A549 (cell line): ENCODE measurements at regions not wholly inside any gene's neighbourhood (a gene's known extent, or its start where the extent isn't known, plus 50 kb on each side); places are given as distances from the start of the nearest gene placed in this dataset.

ENCODE experiments used
- ATAC-seq, 2 experiments: fragments of 200-7000 bp in 1 of 2; fragments of >200 bp in 1 of 2; cut with Nextera tagmentation in 1 of 2; cut with Tn5 transposase in 1 of 2; 3 replicates each; pipeline versions ENCODE4 v1.8.0 to v1.9.1; 2018 to 2020; ENCODE audit warnings: mild to moderate bottlenecking in 1 of 2, moderate library complexity in 1 of 2
- CTCF ChIA-PET: fragments of 300-600 bp; sonication (Branson Sonifier 250); formaldehyde crosslinking; extraction: SDS; loops from one replicate; lab custom pipeline; 2021; ENCODE audit warnings: antibody characterized with exemption, inconsistent platforms; lab: Yijun Ruan, JAX
- POLR2A ChIA-PET: fragments of 350-600 bp; formaldehyde crosslinking; extraction: SDS; loops from one replicate; lab custom pipeline; 2021; ENCODE audit warnings: antibody characterized with exemption, inconsistent platforms; lab: Yijun Ruan, JAX
- DNase-seq, 2 experiments: peaks; one replicate each; pipeline versions ENCODE4 v3.0.0 to v3.0.0-alpha.2; 2011 to 2016; ENCODE audit warnings: low read depth in 1 of 2, low spot score in 1 of 2
- FAIRE-seq: peaks from 2 replicates; lab custom pipeline; 2011; peaks lifted over from hg19 to GRCh38; lab: Jason Lieb, UNC
- H3K27ac ChIP-seq, 2 experiments: fragments of >200 bp; sonication (Bioruptor Twin); formaldehyde crosslinking; 3 replicates each; pipeline ENCODE4 v1.5.1; 2016 to 2017
- H3K4me1 ChIP-seq: fragments of >200 bp; sonication (Bioruptor Twin); formaldehyde crosslinking; 3 replicates; pipeline ENCODE4 v1.6.1; 2016
- H3K4me2 ChIP-seq: fragments of >200 bp; sonication (Bioruptor Twin); formaldehyde crosslinking; 3 replicates; pipeline ENCODE4 v1.6.1; 2016
- H3K4me3 ChIP-seq: fragments of >200 bp; sonication (Bioruptor Twin); formaldehyde crosslinking; 3 replicates; pipeline ENCODE4 v1.5.1; 2016
- H3K9me3 ChIP-seq: fragments of >200 bp; sonication (Bioruptor Twin); formaldehyde crosslinking; 3 replicates; pipeline ENCODE4 v1.6.1; 2016
- CBX2 ChIP-seq: fragments of 200-600 bp; sonication (generic); IDR thresholded peaks from 2 replicates; pipeline ENCODE4 v1.6.1; 2016; ENCODE audit warnings: low read depth, mild to moderate bottlenecking, borderline replicate concordance
- CEBPB ChIP-seq, 2 experiments: fragments of >200 bp in 1 of 2; sonication (Bioruptor Twin) in 1 of 2; formaldehyde crosslinking in 1 of 2; IDR thresholded peaks; 2 replicates each; pipeline ENCODE4 v1.6.1; 2012 to 2016
- CHD4 ChIP-seq: fragments of 200-600 bp; sonication (generic); IDR thresholded peaks from 2 replicates; pipeline ENCODE4 v1.6.1; 2016; ENCODE audit warnings: antibody characterized with exemption, mild to moderate bottlenecking, borderline replicate concordance
- EHF ChIP-seq: fragments of 250-450 bp; sonication (Bioruptor Pico); IDR thresholded peaks from 2 replicates; pipeline ENCODE4 v1.5.0; 2020; ENCODE audit warnings: mild to moderate bottlenecking
- EHMT2 ChIP-seq: fragments of 200-600 bp; sonication (generic); IDR thresholded peaks from 2 replicates; pipeline ENCODE4 v1.6.1; 2016; ENCODE audit warnings: antibody characterized with exemption, low read depth, mild to moderate bottlenecking, moderate library complexity
- EP300 ChIP-seq, 2 experiments: fragments of >200 bp; sonication (Bioruptor Twin); formaldehyde crosslinking; IDR thresholded peaks; 2 replicates in 1 of 2; 3 replicates in 1 of 2; pipeline ENCODE4 v1.6.1; 2016 to 2017
- ESRRA ChIP-seq: fragments of 150-350 bp; IDR thresholded peaks from 2 replicates; pipeline ENCODE4 v1.6.1; 2014; ENCODE audit warnings: mild to moderate bottlenecking, low read length, borderline replicate concordance
- HEYL ChIP-seq: fragments of 250-450 bp; sonication (Bioruptor Pico); IDR thresholded peaks from 2 replicates; pipeline ENCODE4 v1.8.0; 2021; ENCODE audit warnings: mild to moderate bottlenecking, moderate library complexity
- HOXB13 ChIP-seq: fragments of 250-450 bp; sonication (Bioruptor Pico); IDR thresholded peaks from 2 replicates; pipeline ENCODE4 v1.5.0; 2020; ENCODE audit warnings: low read depth, mild to moderate bottlenecking, moderate library complexity
- JUN ChIP-seq, 2 experiments: fragments of >200 bp; sonication (Bioruptor Twin); formaldehyde crosslinking; IDR thresholded peaks; 2 replicates in 1 of 2; 3 replicates in 1 of 2; pipeline ENCODE4 v1.6.1; 2016 to 2017
- KDM1A ChIP-seq: fragments of 200-600 bp; sonication (generic); IDR thresholded peaks from 2 replicates; pipeline ENCODE4 v1.6.1; 2016; ENCODE audit warnings: low read depth, mild to moderate bottlenecking
- KDM5A ChIP-seq: fragments of 200-600 bp; sonication (generic); IDR thresholded peaks from 2 replicates; pipeline ENCODE4 v1.6.1; 2016; ENCODE audit warnings: antibody characterized with exemption, mild to moderate bottlenecking
- MYC ChIP-seq: IDR thresholded peaks from 2 replicates; pipeline ENCODE4 v1.6.1; 2012; ENCODE audit warnings: mild to moderate bottlenecking, inconsistent platforms, low read length, improper control_type of control experiment, borderline replicate concordance
- NPAS2 ChIP-seq: fragments of 250-450 bp; sonication (Bioruptor Pico); IDR thresholded peaks from 2 replicates; pipeline ENCODE4 v1.8.0; 2022; ENCODE audit warnings: mild to moderate bottlenecking, moderate library complexity, borderline replicate concordance
- POLR2A ChIP-seq: IDR thresholded peaks from 2 replicates; pipeline ENCODE4 v1.6.1; 2012; ENCODE audit warnings: mild to moderate bottlenecking, low read length
- POLR2AphosphoS2 ChIP-seq: conservative IDR thresholded peaks from 2 replicates; pipeline ENCODE4 v1.6.1; 2012; ENCODE audit warnings: low read length, improper control_type of control experiment, inconsistent platforms
- RCOR1 ChIP-seq: fragments of 150-350 bp; IDR thresholded peaks from 2 replicates; pipeline ENCODE4 v1.6.1; 2014; ENCODE audit warnings: antibody characterized with exemption, low read length, low read depth
- RNF2 ChIP-seq: fragments of 200-600 bp; sonication (generic); IDR thresholded peaks from 2 replicates; pipeline ENCODE4 v1.6.1; 2016; ENCODE audit warnings: low read depth, mild to moderate bottlenecking, antibody characterized with exemption, moderate library complexity, borderline replicate concordance
- SREBF2 ChIP-seq: fragments of 450-650 bp; IDR thresholded peaks from 2 replicates; pipeline ENCODE4 v1.6.1; 2014; ENCODE audit warnings: mild to moderate bottlenecking, moderate library complexity
- ZC3H11A ChIP-seq: fragments of 450-650 bp; IDR thresholded peaks from 2 replicates; pipeline ENCODE4 v1.6.1; 2014; ENCODE audit warnings: antibody characterized with exemption, mild to moderate bottlenecking
- WGBS: methylation state at CpG from one replicate; pipeline ENCODE4 v1.1.6; 2017; ENCODE audit errors: missing lambda C conversion rate; 5-methylcytosine and 5-hydroxymethylcytosine counted together
- TF ChIP-seq, protein P1 (sequence below): IDR thresholded peaks from 2 replicates; pipeline ENCODE4 v1.6.1; 2012
- TF ChIP-seq, protein P2 (sequence below): fragments of >200 bp; sonication (Bioruptor Twin); formaldehyde crosslinking; IDR thresholded peaks from 3 replicates; pipeline ENCODE4 v1.6.1; 2016
- TF ChIP-seq, protein P3 (sequence below): IDR thresholded peaks from 2 replicates; pipeline ENCODE4 v1.6.1; 2012
- TF ChIP-seq, protein P4 (sequence below): fragments of 450-650 bp; IDR thresholded peaks from 2 replicates; pipeline ENCODE4 v1.6.1; 2014; ENCODE audit warnings: antibody characterized with exemption

DNA sequence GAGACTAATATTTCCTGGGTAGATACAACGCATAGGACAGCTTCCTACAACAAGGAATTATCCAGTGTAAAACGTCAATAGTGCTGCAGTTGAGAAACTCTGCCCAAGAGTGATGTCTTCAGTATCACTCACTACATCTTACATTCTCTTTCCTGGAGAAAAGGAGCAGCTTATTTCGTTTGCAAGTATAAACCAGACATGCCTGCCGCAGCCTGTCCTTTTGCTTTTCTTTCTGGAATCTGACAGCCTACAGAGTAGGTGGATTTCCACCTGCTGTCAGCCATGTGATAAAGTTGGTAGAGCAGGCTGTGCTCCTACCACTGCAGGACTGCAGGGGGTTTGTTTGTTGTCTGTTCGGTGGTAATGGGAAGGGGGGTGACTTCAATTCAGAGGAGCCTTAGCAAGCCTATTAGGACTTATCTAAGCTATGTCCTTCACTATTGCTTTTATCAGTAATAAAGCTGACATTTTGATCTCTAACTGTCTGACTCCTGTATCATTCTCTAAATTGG is 439.1 kb downstream of the GRB14 start:
- 29% methylated on average over 5 of the region's 5 CpGs for WGBS
- Histone ChIP-seq H3K4me3 (no peak overlapping the region), H3K4me2 (no peak overlapping the region), H3K9me3 (no peaks in the 10 kb centered on the region), H3K27ac (no peak overlapping the region), H3K4me1 (no peaks in the 10 kb centered on the region)
- ChIA-PET POLR2A (no interaction called here), CTCF (no interaction called here)
- no peak for ATAC-seq
- no peak for FAIRE-seq
- TF ChIP-seq HOXB13 (CRISPR knock-in tag) = no peak
- TF ChIP-seq EP300 (IDR thresholded peaks at IDR 0.05) = no peak
- no peak for TF ChIP-seq CBX2
- TF ChIP-seq, protein P1, sequence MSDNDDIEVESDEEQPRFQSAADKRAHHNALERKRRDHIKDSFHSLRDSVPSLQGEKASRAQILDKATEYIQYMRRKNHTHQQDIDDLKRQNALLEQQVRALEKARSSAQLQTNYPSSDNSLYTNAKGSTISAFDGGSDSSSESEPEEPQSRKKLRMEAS = no peak
- no peak for TF ChIP-seq KDM5A
- TF ChIP-seq CHD4 = no peak
- no peak for TF ChIP-seq RNF2
- no peak for TF ChIP-seq JUN (IDR thresholded peaks at IDR 0.05)
- DNase-seq = no peak

DNA sequence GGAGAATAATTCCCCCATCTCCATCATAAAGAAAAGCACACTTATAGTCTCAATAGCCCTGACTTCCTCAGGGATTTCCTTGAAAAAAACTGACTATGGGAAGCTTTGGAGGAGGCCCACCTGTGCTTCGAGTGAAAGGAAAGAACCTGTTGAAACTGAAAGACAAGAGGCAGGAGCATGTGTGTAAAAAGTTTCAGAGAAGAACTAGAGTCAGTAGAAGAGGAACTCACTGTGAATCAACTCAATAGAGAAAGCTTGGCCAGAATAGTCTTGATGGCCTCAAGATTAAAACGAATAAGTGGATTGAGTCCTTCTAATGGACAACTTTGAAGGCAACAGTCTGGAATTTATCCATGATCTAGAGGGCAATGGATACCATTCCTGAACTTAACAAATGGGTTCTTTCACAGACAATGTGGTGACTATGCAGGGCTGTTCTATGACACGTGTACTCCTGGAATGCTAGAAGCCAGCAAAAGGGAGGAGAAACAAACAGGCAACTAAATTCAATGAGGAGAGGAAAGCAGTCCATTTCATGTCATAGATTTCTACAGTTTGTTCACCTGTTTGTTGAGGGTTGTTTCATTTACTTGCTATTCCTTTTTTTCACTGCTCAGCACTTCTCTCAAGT is 442.3 kb downstream of the GRB14 start:
- TF ChIP-seq POLR2AphosphoS2 (no peak), SREBF2 (no peak), ESRRA (no peak), EHMT2 (no peak), NPAS2 (CRISPR knock-in tag) (no peak)
- CTCF ChIA-PET = no interaction called here

DNA sequence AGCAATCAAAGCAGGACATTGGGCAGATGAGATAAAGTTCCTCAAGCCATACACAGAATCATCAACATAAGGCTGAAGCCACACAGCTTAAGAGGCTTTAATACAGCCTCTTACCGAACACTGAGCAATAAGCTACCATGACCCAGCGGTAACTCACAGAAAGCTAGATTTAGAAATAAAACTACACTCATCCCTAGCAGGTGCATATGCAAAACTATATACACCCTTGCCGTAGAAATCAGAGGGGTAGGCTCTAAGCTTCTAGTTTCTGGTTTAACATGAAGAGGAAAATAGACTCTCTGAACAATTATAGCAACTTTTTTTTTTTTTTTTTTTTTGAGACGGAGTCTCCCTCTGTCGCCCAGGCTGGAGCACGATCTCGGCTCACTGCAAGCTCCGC is 428.8 kb upstream of the FIGN start:
- Histone ChIP-seq H3K9me3 (no peaks in the 10 kb centered on the region), H3K4me2 (no peak overlapping the region), H3K27ac (no peak overlapping the region), H3K4me1 (no peaks in the 10 kb centered on the region)
- POLR2A ChIA-PET = no interaction called here
- TF ChIP-seq ZC3H11A (no peak), MYC (no peak), KDM1A (no peak), EHF (CRISPR knock-in tag) (no peak), POLR2A (no peak), POLR2AphosphoS2 (no peak), CEBPB (IDR thresholded peaks at IDR 0.05) (no peak), RCOR1 (no peak), CBX2 (no peak), HEYL (CRISPR knock-in tag) (no peak)
- TF ChIP-seq, protein P2, sequence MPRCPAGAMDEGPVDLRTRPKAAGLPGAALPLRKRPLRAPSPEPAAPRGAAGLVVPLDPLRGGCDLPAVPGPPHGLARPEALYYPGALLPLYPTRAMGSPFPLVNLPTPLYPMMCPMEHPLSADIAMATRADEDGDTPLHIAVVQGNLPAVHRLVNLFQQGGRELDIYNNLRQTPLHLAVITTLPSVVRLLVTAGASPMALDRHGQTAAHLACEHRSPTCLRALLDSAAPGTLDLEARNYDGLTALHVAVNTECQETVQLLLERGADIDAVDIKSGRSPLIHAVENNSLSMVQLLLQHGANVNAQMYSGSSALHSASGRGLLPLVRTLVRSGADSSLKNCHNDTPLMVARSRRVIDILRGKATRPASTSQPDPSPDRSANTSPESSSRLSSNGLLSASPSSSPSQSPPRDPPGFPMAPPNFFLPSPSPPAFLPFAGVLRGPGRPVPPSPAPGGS = no peak
- TF ChIP-seq, protein P3, sequence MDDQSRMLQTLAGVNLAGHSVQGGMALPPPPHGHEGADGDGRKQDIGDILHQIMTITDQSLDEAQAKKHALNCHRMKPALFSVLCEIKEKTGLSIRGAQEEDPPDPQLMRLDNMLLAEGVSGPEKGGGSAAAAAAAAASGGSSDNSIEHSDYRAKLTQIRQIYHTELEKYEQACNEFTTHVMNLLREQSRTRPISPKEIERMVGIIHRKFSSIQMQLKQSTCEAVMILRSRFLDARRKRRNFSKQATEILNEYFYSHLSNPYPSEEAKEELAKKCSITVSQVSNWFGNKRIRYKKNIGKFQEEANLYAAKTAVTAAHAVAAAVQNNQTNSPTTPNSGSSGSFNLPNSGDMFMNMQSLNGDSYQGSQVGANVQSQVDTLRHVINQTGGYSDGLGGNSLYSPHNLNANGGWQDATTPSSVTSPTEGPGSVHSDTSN = no peak
- TF ChIP-seq, protein P4, sequence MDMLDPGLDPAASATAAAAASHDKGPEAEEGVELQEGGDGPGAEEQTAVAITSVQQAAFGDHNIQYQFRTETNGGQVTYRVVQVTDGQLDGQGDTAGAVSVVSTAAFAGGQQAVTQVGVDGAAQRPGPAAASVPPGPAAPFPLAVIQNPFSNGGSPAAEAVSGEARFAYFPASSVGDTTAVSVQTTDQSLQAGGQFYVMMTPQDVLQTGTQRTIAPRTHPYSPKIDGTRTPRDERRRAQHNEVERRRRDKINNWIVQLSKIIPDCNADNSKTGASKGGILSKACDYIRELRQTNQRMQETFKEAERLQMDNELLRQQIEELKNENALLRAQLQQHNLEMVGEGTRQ = no peak
- TF ChIP-seq, all 56 proteins: peak for 0
- CTCF ChIA-PET = interaction anchor here (1.4 kb wide), 1 partner anchor 10 kb away, joined by 3 read pairs; no protein-coding TSS in a partner anchor
- ATAC-seq = no peak
- H3K4me3 ChIP-seq = no peak overlapping the region
- no peak for FAIRE-seq
- WGBS = 85% methylated on average over 8 of the region's 8 CpGs
- DNase-seq = no peak

More for the DNA sequence above, 442.3 kb downstream of the GRB14 start:
- WGBS = 12% methylated on average over 3 of the region's 3 CpGs
- Histone ChIP-seq H3K27ac (no peak overlapping the region), H3K9me3 (no peaks in the 10 kb centered on the region), H3K4me2 (no peak overlapping the region), H3K4me1 (no peaks in the 10 kb centered on the region), H3K4me3 (no peak overlapping the region)
- DNase-seq = no peak
- ATAC-seq = no peak
- POLR2A ChIA-PET = no interaction called here
- FAIRE-seq = no peak
